Hematopoietic multipotent progenitor cell treated with erythropoietin and hydrocortisone succinate and interleukin-3 and kit ligand, for 15 days (in vitro differentiated cells): ENCODE measurements at regions not wholly inside any gene's neighbourhood (a gene's known extent, or its start where the extent isn't known, plus 50 kb on each side); places are given as distances from the start of the nearest gene placed in this dataset.

Experiments
- DNase-seq: peaks from one replicate; pipeline ENCODE4 v3.0.0-alpha.2; 2015; ENCODE audit warnings: low spot score

DNA sequence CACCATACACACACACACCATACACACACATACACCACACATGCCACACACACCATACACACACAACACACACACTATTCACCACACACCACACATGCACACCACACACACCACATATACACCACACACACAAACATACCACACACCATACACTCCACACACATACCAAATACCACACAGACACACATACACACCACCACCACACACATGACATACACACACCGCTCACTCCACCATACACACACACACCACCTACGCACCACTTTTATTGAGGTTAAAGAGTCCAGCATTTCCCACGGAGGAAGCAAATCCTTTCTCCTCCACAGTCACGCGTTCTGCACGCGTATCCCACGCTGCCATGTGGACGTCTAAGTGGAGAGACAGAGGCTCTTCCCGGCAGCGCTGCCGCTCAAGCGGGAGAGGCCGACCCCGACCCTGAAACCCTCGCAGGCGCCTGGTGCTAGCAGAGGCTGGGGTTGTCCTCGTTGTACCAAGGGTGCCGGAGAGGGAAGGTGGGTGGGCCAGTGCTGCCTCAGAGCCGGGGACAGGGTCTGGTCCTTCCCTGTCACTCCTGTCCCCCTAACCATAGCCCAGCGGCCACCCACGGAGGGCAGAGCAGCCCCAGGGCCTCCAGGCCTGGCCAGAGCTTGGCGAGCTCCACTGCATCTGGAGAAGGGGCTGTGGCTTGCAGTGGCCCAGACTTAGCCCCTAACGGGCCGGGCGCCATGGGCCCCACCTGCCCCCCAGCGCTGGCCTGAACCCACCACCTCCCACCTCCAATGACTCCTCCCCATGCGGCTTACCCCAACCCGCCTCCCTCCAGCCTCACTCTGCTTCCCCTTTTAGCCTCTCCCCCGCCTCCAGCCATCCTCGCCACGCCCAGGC, 1495.0 kb downstream of the BRD1 start:
- DNase-seq = no peak

DNA sequence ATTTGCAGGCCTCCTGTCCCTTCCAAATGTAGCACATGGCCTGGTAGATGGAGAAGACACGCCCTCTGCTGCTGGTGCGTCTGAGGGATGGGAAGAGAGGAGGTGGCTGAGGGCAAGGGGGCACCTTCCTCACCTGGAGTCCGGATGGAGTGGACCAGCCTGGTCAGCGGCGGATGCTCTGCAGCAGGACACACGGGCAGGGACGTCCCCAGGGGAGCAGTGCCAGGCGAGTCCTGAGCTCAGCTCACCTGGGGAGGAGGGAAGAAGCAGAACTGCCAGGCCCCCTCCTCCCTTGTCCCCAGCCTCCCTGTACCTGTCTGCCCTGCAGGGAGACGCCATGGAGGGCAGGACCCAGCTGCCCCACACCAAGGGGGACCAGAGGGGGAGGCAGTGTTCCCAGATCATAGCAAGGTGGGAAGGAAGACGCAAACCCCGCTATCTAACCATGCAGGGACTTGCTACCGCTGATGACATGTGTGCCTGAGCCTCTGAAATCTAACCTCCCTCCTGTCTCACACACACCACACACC, 1495.9 kb downstream of the BRD1 start:
- no peak for DNase-seq

DNA sequence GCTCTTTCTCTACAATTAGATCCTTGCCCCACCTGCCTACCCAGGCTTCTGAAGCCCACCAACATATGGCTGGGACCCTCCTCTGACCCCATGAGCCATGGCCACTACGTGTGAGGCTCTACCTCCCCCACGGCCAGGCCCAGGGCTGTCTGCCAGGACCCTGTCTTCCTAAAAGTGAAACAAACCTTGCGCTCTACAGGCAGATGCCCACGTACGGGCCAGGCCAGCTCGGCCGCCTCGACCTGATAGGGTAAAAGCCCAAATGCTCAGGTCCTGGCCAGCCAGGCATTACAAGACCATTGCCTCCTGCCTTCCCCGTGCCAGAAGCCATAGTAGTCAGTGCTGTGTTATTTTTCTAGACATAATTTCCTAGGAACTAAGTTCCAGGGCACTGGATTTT, 1496.4 kb downstream of the BRD1 start:
- DNase-seq = no peak

DNA sequence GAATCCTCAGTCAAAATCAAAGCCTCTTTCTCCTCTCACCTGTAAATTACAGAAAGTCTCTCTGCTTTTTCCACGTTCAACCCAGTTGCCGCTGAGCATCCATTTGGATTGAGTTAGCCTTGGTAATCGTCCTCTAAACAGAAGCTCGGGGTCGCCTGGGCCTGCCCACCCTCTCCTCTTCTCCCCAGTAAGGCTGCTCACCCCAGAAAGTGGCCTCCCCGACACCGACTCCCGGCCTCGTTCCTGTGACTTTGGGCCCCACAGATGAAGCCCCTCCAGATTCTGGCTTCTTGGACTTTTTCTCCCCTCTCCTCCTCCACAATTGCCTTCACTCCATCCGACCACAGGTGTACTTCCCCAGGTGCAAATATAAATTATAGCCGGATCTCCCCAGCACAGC, 1500.0 kb downstream of the BRD1 start:
- DNase-seq = no peak

DNA sequence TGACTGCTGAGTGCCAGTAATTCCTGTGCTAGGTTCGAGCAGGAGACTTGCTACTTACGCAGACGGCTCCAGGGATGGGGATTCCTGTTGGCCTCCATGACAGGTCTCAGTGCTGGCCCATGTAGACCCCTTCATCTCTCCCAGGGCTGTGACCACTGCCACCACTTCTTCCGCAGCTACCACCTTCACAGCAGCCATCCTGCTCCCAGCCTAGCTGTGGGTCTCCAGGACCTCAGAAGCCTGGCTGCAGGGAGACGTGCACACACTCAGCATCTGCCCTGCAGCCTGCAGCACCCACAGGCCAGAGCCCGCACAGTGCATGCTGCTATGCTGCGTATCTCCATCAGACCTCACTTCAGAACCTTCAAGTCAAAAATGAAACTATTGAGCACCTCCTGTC, 1503.9 kb downstream of the BRD1 start:
- no peak for DNase-seq

DNA sequence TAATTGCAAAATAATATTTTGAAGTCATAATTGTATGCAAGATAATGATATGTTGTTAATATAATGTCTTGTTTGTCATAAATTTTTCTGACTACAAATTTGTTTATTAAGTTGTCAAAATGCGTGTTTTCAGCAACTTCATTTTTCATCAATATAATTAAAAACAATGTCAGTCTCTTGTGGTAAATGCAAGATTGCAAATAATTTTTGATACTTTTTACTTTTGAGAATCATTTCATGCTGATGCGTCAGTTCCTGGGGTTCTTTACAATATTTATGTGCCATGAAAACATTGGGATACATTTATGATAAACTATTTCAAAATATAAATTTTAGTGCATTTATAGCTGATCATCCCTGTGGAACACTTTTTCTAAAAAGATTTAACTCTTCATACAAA, 1504.8 kb downstream of the BRD1 start:
- DNase-seq = no peak

DNA sequence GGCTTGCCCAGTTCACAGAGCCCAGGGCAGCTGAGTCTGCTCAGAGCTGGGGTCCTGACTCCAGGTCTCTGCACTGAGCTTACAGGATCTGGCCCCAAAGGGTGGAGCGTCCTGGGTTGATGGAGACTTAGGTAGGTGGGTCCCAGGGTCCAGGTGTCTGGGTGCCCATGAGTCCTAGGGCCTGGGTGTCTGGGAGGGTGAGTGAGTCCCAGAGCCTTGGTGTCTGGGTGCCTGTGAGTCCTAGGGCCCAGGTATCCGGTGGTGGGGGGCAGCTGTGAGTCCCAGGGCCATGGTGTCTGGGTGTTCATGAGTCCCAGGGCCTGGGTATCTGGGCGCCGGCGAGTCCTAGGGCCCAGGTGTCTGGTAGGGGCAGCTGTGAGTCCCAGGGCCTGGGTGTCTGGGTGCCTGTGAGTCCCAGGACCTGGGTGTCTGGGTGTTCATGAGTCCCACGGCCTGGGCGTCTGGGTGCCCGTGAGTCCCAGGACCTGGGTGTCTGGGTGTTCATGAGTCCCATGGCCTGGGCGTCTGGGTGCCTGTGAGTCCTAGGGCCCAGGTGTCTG, 1505.6 kb downstream of the BRD1 start:
- DNase-seq = no peak

DNA sequence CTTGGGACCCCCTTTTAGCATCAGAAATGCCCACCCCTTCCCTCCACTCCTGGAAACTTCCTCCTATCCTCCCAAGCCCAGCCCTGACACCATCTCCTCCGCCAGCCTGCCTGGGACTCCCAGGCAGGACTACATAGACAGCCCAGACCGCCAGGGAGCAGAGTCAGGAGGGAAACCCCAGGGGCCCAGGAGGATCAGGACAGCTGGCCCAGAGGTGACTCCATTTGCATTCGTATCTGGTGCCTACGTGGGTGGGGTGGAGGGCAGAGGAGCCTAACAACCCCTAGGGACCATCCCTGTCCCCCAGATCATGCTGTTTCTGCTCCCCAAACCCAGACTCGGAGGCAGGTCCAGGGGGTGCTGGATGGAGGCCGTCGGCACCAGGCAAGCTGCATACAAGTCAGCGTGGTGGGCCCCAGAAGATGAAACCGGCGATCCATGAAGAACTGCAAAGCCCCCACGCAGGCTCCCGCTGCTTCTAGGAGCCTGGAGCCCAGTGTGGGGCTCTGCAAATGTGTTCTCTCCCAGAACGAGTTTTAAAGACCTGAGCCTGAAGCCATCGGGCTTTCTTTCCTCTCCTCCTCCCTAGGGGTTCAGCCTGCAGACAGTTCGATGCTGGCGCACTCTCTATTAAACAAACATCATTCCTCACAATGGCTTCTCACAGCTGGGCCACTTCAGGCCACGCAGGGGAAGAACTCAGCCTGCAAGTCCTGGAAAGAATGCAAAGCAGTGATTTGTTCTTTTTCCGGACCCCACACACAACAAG, 1506.8 kb downstream of the BRD1 start:
- DNase-seq = no peak

DNA sequence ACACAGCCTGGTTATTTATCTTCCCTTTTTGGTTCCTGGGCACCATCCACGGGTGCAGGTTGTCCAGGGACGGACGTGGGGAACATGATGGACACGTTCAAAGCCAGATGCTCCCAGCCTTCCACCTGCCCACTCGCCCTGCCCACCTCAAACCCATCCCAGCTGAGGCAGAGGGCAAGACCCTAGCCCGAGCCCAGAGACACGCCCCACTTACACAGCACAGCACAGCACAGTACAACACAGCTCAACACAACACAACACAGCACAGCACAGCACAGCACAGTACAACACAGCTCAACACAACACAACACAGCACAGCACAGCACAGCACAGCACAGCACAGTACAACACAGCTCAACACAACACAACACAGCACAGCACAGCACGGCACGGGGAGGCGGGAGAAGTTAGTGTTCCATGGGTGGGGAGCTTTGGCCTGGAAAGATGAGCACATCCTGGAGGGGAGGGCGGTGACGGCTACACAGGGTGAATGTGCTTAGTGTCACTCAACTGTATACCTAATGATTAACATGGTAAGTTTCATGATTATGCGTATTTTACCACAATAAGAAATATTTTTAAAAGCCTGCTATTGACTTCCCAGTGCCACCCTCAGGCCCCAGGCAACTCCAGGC, 1507.5 kb downstream of the BRD1 start:
- DNase-seq = no peak

DNA sequence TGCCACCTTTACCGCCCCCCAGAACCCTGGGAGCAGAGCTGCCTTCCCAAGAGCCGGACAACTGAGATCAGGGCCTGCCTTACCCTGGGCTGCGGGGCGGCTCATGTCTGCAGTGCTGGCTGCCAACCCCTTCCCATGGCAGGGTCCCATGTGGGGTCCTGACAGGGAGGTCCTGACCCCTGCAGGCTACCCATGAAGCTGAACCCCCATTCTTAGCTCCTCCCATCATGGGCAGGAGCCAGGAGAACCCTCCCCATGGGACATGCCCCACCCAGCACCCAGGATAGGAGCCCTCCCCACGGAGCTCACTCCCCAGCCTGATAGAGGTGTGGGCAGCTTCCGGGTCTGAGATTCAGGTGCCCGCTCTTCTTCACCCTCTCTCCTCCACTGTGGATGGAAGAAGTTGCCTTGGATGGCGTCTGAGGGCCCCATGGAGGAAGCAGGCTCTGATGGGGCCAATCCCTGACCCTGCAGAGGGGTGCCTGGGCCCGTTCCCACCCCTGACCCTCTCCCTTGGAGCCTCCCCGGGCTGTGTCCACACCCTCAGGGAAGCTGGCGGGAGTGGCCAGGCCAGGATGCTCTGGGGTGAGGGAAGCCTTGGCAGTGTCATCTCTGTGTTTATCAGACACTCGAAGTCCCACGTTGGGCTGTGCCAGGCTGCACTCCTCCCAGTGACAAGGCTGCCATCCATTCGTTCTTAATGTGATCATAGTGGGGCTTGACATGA, 1508.2 kb downstream of the BRD1 start:
- DNase-seq = no peak

DNA sequence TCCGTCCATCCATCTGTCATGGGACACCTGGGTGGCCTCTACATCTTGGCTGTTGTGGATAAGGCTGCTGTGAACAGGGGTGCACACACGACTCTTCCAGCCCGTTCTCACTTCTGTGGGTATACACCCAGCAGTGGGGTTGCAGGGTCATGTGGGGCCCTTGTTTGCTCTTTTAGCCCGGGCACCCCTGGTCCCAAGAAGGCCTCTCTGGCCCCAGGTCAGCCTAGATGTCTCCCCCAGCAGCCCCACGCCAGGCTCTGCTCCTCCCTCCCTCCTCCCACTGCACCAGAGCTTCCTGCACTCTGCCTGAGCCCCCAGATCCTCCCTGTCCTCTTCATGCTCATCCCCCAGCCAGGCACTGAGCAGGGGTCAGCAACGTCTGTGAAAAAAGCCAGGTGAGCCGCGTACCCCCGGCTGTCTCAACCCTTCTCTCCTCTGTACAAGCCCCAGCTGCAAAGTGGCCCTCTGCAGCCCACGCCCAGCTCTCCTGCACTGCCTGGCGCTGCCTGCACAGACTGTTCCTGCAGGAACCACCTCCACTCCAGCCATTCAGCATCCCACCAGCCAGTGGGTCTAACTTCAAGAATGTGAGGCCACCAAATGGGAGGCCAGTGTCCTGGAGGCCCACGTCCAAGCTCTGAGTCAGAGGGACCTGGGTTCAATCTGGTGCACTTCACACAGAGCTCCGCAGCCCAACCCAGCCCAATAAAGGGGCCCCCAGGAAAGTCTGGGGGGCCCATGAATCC, 1508.9 kb downstream of the BRD1 start:
- DNase-seq = no peak

DNA sequence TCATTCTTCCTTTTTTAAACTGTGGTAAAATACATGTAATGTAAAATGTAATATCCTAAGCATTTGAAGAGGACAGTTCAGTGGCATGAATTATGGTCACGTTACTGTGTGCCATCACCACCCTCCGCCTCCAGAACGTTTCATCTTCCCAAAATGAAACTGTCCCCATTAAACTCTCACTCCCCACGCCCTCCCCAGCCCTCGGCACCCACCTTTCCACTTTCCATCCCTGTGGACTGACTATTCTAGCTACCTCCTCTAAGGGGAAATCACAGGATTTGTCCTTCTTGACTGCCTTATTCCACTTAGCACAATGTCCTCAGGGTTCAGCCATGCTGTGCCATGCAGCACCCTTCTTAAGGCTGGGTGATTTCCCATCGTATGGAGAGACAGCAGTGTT, 1509.5 kb downstream of the BRD1 start:
- DNase-seq = no peak

DNA sequence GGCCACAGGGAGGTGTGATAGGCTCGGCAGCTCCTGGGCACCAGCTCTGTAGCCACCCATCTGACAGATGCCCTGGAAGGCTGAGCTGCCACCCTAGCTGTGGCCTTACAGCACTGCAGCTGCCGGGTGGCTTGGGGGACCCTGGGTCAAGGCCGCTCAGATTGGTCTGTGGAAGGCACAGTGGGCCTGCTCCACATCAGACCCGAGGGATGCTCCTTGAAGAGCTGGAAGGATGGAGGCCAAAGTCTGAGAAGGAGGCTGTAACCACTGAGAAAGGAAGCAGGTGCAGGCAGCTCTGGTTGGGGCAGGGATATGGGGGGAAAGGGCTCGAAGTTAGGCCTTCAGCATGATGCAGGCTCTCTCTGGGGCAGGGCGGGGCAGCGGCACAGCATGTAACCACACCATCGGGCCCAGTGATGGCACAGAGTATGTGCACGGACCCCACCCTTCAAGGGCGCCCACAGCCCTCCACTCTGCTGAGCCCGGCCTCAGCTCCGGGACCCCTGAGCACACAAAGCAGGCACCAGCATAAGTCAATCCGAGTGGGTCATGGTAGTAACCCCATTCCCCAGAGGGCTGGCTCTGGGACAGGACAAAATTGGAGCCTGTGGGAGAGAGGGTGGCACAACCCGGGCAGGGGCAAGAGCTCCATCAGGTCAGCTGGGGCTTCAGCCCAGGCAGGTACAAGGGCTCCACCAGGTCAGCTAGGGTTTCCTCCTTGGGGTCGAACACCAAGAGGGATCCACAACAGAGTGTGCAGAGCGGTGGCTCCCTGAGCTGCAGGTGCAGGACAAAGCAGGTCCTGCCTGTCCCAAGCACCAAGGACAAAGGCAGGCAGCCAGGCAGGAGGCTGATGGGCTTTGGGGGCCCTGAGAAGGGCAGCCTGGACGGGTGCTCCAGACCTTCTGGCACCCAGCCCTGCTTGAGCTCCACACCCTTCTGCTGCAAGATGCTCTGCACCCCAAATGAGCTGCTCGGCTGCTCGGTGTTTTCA, 1511.1 kb downstream of the BRD1 start:
- no peak for DNase-seq

DNA sequence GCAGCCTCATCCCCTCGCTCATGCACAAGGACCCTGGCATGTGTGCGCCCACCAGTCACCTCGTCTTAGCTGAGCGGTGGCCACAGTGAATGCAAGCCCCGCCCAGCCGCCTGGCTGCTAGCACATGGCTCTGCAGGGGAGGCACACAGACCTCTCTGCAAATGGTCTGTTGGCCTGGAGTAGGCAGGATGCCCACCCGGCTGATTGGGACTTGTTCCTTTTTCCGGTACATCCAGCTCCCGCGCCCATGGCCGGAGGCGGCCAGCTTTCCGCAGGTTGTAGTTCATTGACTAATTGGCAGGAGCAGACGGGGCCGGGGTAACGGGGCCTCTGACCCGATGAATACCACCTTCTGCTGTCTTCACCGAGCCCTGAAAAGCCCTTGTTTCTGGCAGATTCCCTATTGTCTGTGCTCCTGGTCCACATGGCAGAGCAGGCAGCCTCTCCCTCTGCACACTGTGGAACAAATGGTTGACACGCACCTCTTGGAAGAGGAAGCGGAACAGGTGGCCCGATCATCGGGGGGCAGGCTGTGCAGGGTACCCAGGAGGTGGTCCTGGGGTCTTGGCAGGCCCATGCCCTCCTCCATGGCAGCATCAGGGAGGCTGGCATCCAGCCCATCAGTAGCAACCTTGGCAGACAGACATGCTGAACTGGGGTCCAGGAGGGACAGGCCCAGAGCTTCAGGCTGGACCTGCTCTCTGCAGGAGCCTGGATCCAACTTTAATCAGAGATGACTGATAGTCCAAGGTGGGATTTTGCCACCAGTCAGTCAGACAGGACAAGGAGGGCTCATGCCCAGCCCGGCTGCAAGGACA, 1512.0 kb downstream of the BRD1 start:
- DNase-seq = no peak

DNA sequence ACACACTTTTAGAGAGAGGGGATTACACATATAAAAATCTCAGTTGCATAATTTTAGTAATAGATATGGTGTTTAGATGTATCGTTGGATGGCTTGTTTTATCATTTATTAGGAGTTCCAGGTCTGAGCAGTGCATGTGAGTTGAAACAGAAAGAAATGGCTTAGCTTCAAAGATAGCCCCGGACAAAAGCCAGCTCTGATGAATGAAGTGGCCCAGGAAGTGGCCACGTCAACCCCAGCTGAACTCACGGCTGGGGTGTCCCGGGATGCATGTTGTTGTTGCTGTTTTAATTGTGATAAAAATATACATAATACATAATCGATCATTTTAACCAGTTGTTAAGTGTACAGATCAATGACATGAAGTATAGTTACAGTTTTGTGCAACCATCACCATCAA, 1513.6 kb downstream of the BRD1 start:
- no peak for DNase-seq

DNA sequence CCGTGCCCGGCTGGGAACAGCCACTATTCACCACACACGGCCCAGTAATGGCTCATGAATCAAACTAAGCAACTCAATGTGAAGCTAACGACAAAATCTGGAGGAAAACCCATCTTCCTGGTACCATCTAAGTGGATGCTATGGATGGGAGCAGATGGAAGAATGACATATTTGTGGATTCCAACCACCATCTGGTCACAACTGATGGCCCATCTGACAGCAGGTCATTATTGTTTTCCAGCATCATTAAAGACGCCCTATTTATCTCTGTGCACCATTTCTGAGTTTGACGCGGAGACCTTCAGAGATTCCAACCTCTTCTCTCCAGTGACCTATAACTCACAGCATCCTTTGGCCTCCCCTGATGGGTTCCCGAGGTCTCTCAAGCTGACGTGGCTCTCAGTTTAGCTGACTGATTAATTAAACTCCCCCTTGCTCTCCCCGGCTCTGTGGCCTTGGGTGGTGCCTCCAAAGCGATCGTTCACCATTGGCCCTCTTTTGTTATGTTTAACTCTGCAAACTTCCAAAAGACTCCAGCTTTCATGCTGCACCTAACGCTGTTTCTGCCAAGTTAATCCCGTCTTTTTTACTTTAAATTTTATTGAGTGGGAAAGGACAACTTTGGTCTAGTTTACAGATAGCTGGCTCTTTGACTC, 1514.4 kb downstream of the BRD1 start:
- DNase-seq = no peak

DNA sequence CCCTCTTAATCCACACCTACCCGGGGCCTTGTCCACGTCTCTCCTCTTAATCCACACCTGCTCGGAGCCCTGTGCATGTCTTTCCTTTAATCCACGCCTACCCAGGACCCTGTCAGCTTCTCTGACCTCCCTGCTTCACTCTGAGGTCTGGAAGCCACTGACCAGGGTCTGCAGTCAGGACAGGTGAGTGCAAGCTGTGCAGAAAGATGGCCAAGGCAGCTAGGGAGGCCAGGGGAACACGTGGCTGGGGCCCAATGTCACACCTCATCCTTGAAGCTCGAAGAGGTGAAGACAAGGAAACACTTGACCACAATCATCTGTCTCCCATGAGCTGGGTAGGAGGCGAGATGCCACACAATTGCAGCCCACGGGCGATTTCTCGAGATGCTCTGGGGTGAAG, 1516.9 kb downstream of the BRD1 start:
- DNase-seq = no peak

DNA sequence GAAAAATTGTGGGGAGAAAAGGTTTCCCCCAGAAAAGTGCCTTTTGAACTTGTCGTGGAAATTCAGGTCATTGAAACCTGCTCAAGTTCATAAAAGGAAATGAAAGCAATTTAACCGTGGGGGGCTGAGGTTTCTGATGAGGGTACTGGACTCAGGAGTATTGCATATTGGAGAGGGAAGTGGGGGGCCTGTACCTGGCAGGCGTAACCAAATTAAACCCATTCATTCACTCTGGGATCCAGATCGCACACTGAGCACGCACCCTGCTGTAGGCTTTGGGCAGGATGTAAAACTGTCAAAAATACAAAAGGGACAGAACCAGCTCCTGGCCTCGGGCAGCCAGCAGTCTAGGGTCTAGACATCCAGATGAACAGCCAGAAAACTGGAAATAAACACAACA, 1517.4 kb downstream of the BRD1 start:
- DNase-seq = no peak
